Mesenchymal stem cell (in vitro differentiated cells and primary cell): ENCODE measurements at regions not wholly inside any gene's neighbourhood (a gene's known extent, or its start where the extent isn't known, plus 50 kb on each side); places are given as distances from the start of the nearest gene placed in this dataset.

ENCODE experiments used
- DNase-seq: peaks from one replicate; pipeline ENCODE4 v3.0.0-alpha.2; 2013
- H2AFZ ChIP-seq: one replicate; pipeline ENCODE4 v1.6.1; 2013; ENCODE audit warnings: low read depth, mild to moderate bottlenecking, control low read depth, inconsistent platforms, low read length, moderate library complexity
- H2AK5ac ChIP-seq: 2 replicates; pipeline ENCODE4 v1.6.1; 2013; ENCODE audit warnings: low read length, moderate library complexity, mild to moderate bottlenecking, inconsistent platforms; ENCODE audit not compliant: severe bottlenecking
- H2BK120ac ChIP-seq: one replicate; pipeline ENCODE4 v1.6.1; 2013; ENCODE audit warnings: low read depth, mild to moderate bottlenecking, inconsistent platforms, low read length, moderate library complexity
- H2BK12ac ChIP-seq, 2 experiments: one replicate each; pipeline ENCODE4 v1.6.1; 2013; ENCODE audit warnings: inconsistent platforms in 2 of 2, low read length in 2 of 2, mild to moderate bottlenecking in 2 of 2, moderate library complexity in 2 of 2, control low read depth in 1 of 2
- H2BK15ac ChIP-seq: one replicate; pipeline ENCODE4 v1.6.1; 2013; ENCODE audit warnings: mild to moderate bottlenecking, low read depth, inconsistent platforms; ENCODE audit not compliant: poor library complexity, severe bottlenecking
- H2BK5ac ChIP-seq: 2 replicates; pipeline ENCODE4 v1.6.1; 2013; ENCODE audit warnings: low read depth, mild to moderate bottlenecking, low read length, control low read depth, inconsistent platforms; ENCODE audit not compliant: poor library complexity, severe bottlenecking
- H3K14ac ChIP-seq, 2 experiments: one replicate each; pipeline ENCODE4 v1.6.1; 2013; ENCODE audit warnings: inconsistent platforms in 2 of 2, low read length in 2 of 2, control low read depth in 1 of 2, mild to moderate bottlenecking in 1 of 2, moderate library complexity in 1 of 2
- H3K18ac ChIP-seq, 2 experiments: one replicate each; pipeline ENCODE4 v1.6.1; 2013; ENCODE audit warnings: inconsistent platforms in 2 of 2, low read length in 2 of 2, control low read depth in 1 of 2, low read depth in 1 of 2, mild to moderate bottlenecking in 1 of 2
- H3K23ac ChIP-seq, 2 experiments: one replicate each; pipeline ENCODE4 v1.6.1; 2013; ENCODE audit warnings: inconsistent platforms in 2 of 2, low read length in 2 of 2, mild to moderate bottlenecking in 2 of 2, moderate library complexity in 2 of 2, control low read depth in 1 of 2
- H3K27ac ChIP-seq: 2 replicates; pipeline ENCODE4 v1.5.1; 2013; ENCODE audit warnings: mild to moderate bottlenecking, moderate library complexity, low read length, control low read depth, inconsistent platforms; ENCODE audit not compliant: poor library complexity, severe bottlenecking
- H3K27me3 ChIP-seq, 2 experiments: 2 replicates each; pipeline versions ENCODE4 v1.6.1 to v1.7.0; 2013; ENCODE audit warnings: low read length in 2 of 2, mild to moderate bottlenecking in 2 of 2, moderate library complexity in 2 of 2, control low read depth in 1 of 2, inconsistent platforms in 1 of 2; ENCODE audit not compliant: control insufficient read depth in 1 of 2, insufficient read depth in 1 of 2
- H3K36me3 ChIP-seq, 2 experiments: 2 replicates each; pipeline versions ENCODE4 v1.6.1 to v1.7.0; 2013; ENCODE audit warnings: low read length in 2 of 2, control low read depth in 1 of 2, inconsistent platforms in 1 of 2, low read depth in 1 of 2, mild to moderate bottlenecking in 1 of 2; ENCODE audit not compliant: insufficient read depth in 2 of 2, control insufficient read depth in 1 of 2
- H3K4ac ChIP-seq, 2 experiments: one replicate each; pipeline ENCODE4 v1.6.1; 2013; ENCODE audit warnings: inconsistent platforms in 2 of 2, low read length in 2 of 2, mild to moderate bottlenecking in 2 of 2, moderate library complexity in 2 of 2, control low read depth in 1 of 2, low read depth in 1 of 2
- H3K4me1 ChIP-seq: 2 replicates; pipeline ENCODE4 v1.6.1; 2013; ENCODE audit warnings: low read depth, low read length, control low read depth; ENCODE audit not compliant: control insufficient read depth, insufficient read depth
- H3K4me2 ChIP-seq: 2 replicates; pipeline ENCODE4 v1.6.1; 2013; ENCODE audit warnings: low read length, mild to moderate bottlenecking, inconsistent platforms; ENCODE audit not compliant: poor library complexity, severe bottlenecking
- H3K4me3 ChIP-seq, 2 experiments: 2 replicates each; pipeline versions ENCODE4 v1.5.1 to v1.7.0; 2013; ENCODE audit warnings: low read length in 2 of 2, mild to moderate bottlenecking in 2 of 2, control low read depth in 1 of 2, low read depth in 1 of 2; ENCODE audit not compliant: insufficient read depth in 1 of 2
- H3K79me1 ChIP-seq: replicated peaks from 2 replicates; pipeline ENCODE4 v1.6.1; 2013; ENCODE audit warnings: mild to moderate bottlenecking, control low read depth, low read length, inconsistent platforms; ENCODE audit not compliant: poor library complexity, severe bottlenecking
- H3K9ac ChIP-seq: 2 replicates; pipeline ENCODE4 v1.7.0; 2013; ENCODE audit warnings: mild to moderate bottlenecking, low read length, moderate library complexity
- H3K9me3 ChIP-seq: 2 replicates; pipeline ENCODE4 v1.7.0; 2013; ENCODE audit warnings: mild to moderate bottlenecking, low read length; ENCODE audit not compliant: control insufficient read depth
- H4K8ac ChIP-seq: one replicate; pipeline ENCODE4 v1.6.1; 2013; ENCODE audit warnings: inconsistent platforms, mild to moderate bottlenecking, low read length, moderate library complexity
- H4K91ac ChIP-seq: one replicate; pipeline ENCODE4 v1.6.1; 2013; ENCODE audit warnings: mild to moderate bottlenecking, low read length, inconsistent platforms
- WGBS: methylation state at CpG from one replicate; pipeline ENCODE4 v1.1.7; 2013; ENCODE audit warnings: mixed read lengths; 5-methylcytosine and 5-hydroxymethylcytosine counted together

DNA sequence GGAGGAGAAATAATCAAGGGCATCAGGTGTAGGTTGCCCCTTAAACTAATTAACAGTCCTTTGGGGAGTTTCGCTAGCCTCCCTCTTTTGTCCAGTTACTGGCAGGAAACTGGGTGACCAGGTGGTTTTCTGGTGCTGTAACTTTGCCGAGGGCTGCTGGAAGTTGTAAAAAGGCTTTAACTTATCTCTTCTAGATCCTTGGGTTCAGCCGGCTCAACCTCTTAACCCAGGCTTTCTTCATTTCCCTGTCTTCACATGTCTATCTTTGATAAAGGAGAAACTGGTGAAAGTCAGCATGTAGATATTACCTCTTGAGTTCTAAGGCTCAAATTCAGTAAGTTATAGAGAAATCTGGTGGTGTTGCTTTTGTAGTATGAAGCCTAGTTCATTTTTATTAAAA lies 289.7 kb upstream of the NRIP1 start:
- H3K4me1 ChIP-seq, result no peaks in the 10 kb centered on the region
- H3K36me3 ChIP-seq, result no peaks in the 10 kb centered on the region
- H3K4me3 ChIP-seq, result no peak overlapping the region
- H3K14ac ChIP-seq, result no peak overlapping the region
- no peak overlapping the region for H3K23ac ChIP-seq
- 80% methylated on average over 1 of the region's 3 CpGs for WGBS
- no peak overlapping the region for H3K27ac ChIP-seq
- H2BK5ac ChIP-seq, result no peak overlapping the region
- H2AK5ac ChIP-seq, result no peak overlapping the region
- no peak overlapping the region for H3K4me2 ChIP-seq
- H3K79me1 ChIP-seq, result no peaks in the 10 kb centered on the region
- no peak overlapping the region for H2BK15ac ChIP-seq
- no peak overlapping the region for H3K18ac ChIP-seq
- H3K9ac ChIP-seq, result no peak overlapping the region
- H3K4ac ChIP-seq, result no peak overlapping the region
- DNase-seq, result no peak
- no peak overlapping the region for H2AFZ ChIP-seq
- H4K91ac ChIP-seq, result no peak overlapping the region
- no peak overlapping the region for H2BK120ac ChIP-seq
- no peaks in the 10 kb centered on the region for H3K27me3 ChIP-seq
- no peak overlapping the region for H4K8ac ChIP-seq
- no peak overlapping the region for H2BK12ac ChIP-seq
- no peaks in the 10 kb centered on the region for H3K9me3 ChIP-seq

DNA sequence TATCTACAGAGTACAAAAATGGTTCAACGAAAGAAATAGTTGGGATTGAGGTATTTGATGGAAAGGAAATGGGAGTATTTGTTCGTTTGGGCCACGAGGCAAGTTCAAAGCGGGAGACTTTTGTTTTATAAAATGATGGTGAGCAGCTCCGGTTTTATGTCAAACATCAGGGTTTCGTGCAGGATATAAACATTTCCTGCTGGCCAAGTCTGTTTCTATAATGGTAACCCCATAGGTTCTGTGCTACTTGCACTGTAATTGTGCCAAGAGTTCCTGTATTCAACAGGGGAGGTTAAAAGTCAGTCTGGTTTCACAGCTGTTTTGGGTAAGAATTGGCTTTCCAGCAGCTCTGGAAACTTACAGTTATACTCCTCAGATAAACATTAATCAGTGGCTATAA lies 290.3 kb upstream of the NRIP1 start:
- Histone ChIP-seq H2BK15ac (no peak overlapping the region), H4K91ac (no peak overlapping the region), H4K8ac (no peak overlapping the region), H3K79me1 (no peaks in the 10 kb centered on the region), H2BK12ac (no peak overlapping the region), H2BK120ac (no peak overlapping the region), H2AK5ac (no peak overlapping the region), H3K23ac (no peak overlapping the region), H3K4me1 (no peaks in the 10 kb centered on the region), H3K9ac (no peak overlapping the region), H3K4ac (no peak overlapping the region), H3K14ac (no peak overlapping the region), H2BK5ac (no peak overlapping the region), H3K4me2 (no peak overlapping the region), H3K27ac (no peak overlapping the region), H3K27me3 (no peaks in the 10 kb centered on the region), H3K4me3 (no peak overlapping the region), H2AFZ (no peak overlapping the region), H3K36me3 (no peaks in the 10 kb centered on the region), H3K9me3 (no peaks in the 10 kb centered on the region), H3K18ac (no peak overlapping the region)
- WGBS, result 78% methylated on average over 6 of the region's 6 CpGs
- no peak for DNase-seq

DNA sequence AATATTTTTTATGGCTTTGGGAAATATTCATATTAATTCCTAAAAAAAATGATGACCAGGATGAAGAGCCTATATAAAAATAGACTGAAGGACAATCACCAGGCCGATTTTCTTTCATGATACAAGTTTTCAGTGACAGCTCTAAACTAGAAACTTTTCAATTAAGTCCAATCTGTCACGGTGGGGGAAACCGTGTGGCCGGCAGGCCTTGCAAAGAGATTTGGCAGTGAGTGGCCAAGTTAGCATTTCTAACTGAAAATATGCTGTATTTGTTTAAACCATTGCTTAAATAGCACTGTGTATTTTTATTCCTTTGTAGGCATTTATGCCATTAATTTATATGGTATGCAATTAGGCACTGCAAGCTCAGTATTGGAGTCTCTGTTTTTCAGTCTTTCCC lies 294.5 kb upstream of the NRIP1 start:
- Histone ChIP-seq H3K79me1 (no peaks in the 10 kb centered on the region), H3K14ac (no peak overlapping the region), H3K9me3 (no peaks in the 10 kb centered on the region), H3K4me2 (no peak overlapping the region), H3K4me3 (no peak overlapping the region), H3K36me3 (no peaks in the 10 kb centered on the region), H3K4ac (no peak overlapping the region), H3K9ac (no peak overlapping the region), H3K27me3 (no peaks in the 10 kb centered on the region), H4K91ac (no peak overlapping the region), H2BK15ac (no peak overlapping the region), H3K18ac (no peak overlapping the region), H2BK12ac (no peak overlapping the region), H2BK5ac (no peak overlapping the region), H3K23ac (no peak overlapping the region), H3K27ac (no peak overlapping the region), H4K8ac (no peak overlapping the region), H2AFZ (no peak overlapping the region), H2BK120ac (no peak overlapping the region), H3K4me1 (no peaks in the 10 kb centered on the region), H2AK5ac (no peak overlapping the region)
- 80% methylated on average over 1 of the region's 4 CpGs for WGBS
- DNase-seq, result no peak

DNA sequence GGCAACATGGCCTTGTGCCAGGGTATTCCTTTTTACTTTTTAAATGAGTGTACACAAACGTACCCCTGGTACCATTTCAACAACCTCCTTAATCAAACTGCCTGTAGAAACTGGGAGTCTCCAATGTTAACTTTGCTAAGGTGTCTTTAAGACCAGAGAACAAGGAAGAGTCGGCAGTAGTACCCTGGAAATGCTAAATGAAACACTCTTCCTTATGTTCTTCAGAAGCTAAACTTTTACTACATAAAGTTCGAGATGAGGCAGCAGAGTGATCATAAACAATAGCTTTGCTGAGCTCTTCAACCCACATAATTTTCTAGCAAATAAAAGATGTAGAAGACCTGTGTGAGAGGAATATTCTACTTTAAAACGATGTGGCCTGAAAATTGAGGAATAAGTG lies 297.7 kb upstream of the NRIP1 start:
- no peak overlapping the region for H2BK5ac ChIP-seq
- H3K27ac ChIP-seq, result no peak overlapping the region
- no peak overlapping the region for H2BK12ac ChIP-seq
- H2BK120ac ChIP-seq, result no peak overlapping the region
- no peak overlapping the region for H3K9ac ChIP-seq
- no peak overlapping the region for H3K23ac ChIP-seq
- H2AK5ac ChIP-seq, result no peak overlapping the region
- peaks cover 3% of the 10 kb centered on the region for H3K9me3 ChIP-seq
- no peak overlapping the region for H2BK15ac ChIP-seq
- H4K91ac ChIP-seq, result no peak overlapping the region
- H3K27me3 ChIP-seq, result no peaks in the 10 kb centered on the region
- no peaks in the 10 kb centered on the region for H3K4me1 ChIP-seq
- H2AFZ ChIP-seq, result no peak overlapping the region
- no peak overlapping the region for H4K8ac ChIP-seq
- H3K36me3 ChIP-seq, result no peaks in the 10 kb centered on the region
- no peak overlapping the region for H3K4me2 ChIP-seq
- H3K14ac ChIP-seq, result no peak overlapping the region
- no peaks in the 10 kb centered on the region for H3K79me1 ChIP-seq
- H3K4me3 ChIP-seq, result no peak overlapping the region
- no peak overlapping the region for H3K18ac ChIP-seq
- no peak for DNase-seq
- WGBS, result 60% methylated on average over 2 of the region's 4 CpGs
- no peak overlapping the region for H3K4ac ChIP-seq
